Umbilical cord (tissue), 1 donor: ENCODE measurements at regions not wholly inside any gene's neighbourhood (a gene's known extent, or its start where the extent isn't known, plus 50 kb on each side); places are given as distances from the start of the nearest gene placed in this dataset.
A peak's percentile ranks its signal among the peaks of the same experiment; 100 is the strongest.
"Not testable (repeated sequence)": the region's sequence is repeated elsewhere in the genome, so short reads cannot be mapped to it uniquely, and the experiment has no call there.

Source experiments
- DNase-seq: peaks from one replicate; pipeline ENCODE4 v3.0.0-alpha.2; 2015; ENCODE audit warnings: low spot score

DNA sequence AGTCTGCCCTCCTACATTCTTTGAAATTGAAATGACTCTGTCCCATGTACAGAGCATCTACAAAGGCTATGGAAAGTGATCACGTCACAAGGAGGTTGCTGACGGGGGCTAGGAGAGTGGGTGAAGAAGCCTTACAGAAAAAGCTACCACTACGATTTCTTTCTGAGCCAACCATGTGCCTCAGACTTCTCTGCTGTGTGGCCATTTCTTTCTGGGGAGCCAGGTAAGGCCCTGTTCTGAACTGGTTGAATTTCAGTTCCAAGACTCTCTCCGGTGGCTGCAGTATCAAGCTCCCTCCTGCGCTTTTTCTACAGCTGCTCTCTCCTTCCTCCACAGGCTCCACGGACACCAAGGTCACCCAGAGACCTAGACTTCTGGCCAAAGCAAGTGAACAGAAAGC is 112.5 kb upstream of the PRSS1 start:
- DNase-seq, result no peak

DNA sequence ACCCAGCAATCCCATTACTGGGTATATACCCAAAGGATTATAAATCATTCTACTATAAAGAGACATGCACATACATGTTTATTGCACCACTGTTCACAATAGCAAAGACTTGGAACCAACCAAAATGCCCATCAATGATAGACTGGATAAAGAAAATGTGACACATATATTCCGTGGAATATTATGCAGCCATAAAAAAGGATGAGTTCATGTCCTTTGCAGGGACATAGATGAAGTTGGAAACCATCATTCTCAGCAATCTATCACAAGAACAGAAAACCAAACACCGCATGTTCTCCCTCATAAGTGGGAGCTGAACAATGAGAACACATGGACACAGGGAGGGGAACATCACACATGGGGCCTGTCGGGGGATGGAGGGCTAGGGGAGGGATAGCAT is 113.2 kb upstream of the PRSS1 start:
- not testable (repeated sequence) for DNase-seq

DNA sequence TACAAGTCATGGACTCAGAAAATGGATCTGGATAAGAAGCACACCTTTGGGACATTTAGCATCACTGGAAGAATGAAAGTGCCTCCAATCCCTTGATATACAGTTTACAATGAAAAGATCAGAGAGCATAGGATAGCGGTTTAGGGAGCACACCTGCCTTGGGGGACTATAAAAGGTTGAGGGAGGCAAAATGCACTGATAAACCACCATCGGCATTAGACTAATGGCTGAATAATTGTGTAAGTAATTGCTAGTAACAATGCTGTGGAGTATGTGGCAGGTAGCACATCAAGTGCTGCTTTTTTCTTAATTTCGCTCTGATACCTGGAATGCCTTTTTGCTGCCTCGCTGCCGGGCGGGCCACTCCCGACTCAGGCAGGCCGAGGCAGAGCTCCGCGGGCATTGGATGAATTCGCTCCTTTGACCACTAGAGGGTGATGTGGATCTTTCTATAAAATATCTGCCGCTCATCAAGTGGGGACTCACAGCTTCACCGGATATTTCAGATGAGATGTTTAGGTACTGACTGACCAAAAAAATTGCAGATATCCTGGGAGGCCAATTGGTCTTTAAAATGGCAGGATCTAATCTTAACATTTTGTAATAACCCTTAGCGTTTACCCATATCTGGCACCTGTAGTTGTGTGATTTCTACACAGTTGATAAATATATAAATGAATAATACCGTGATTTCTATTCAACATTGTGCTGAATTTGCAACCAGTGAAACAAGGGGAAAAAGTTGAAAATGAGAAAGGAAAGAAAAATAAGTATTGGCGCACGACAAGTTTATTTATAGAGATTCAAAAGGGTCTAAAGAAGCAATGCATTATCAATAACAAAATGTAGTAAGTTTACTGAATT is 116.8 kb upstream of the PRSS1 start:
- DNase-seq, result peak; percentile 65

DNA sequence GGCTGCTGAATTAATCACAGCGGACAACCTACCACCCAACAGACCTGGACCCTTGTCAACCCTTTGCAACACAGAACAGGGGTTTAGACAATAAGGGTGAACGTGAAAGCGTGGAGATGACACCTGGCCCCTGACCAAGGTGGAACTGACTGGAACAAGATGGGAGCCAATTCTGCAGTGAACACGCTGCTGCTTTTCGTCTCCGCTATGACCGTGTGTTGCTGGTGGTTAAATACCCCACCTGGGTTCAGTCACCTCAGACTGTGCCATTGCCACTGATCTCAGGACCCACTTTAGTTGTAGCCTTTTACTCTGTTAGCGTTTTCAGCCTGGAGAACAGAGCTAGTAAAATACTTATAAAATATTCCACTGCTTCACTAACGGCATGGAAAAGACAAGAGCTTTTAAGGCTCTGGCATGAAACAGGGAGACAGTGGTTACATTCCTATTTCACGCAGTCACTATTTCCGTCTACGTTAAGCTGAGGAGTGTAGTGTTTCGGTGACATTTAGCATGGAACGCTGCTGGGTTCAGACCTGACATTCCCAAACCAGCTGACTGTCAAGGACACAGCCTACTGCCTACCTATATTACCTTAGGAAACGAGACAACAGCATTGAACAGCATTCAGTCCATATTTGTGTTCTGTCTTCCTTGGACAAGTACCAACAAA is 119.5 kb upstream of the PRSS1 start:
- peak; percentile 27 for DNase-seq

DNA sequence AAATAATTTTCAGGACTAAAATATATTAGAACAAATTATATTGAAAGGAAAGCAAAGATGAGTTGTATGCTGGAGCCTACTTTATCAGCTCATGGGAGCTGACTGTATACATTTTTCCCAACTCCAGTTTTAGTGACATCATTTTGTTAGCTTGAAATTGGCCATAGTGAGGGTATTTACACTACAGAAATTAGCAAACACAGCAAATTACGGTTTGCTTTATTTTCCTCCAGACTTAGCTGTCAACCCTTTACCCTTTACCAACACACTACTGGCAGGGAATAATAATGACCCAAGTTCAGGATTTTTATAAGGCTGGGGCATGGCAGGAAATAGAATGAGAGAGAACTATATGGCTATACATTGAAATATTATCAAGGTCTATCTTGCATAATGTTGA is 120.3 kb upstream of the PRSS1 start:
- no peak for DNase-seq

DNA sequence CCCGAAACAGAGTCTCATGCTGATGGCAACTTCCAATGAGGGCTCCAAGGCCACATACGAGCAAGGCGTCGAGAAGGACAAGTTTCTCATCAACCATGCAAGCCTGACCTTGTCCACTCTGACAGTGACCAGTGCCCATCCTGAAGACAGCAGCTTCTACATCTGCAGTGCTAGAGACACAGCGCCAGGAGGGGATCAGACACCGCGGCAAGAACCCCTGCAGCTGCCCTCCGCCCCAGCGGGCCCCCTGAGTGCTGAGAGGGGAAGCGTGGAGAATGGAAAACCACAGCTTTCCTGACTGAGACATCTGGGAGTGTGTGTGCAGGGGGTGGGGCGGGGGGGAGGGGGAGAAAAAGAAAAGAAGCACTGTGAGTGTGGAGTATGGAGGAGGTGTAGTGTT is 122.0 kb upstream of the PRSS1 start:
- not testable (repeated sequence) for DNase-seq

DNA sequence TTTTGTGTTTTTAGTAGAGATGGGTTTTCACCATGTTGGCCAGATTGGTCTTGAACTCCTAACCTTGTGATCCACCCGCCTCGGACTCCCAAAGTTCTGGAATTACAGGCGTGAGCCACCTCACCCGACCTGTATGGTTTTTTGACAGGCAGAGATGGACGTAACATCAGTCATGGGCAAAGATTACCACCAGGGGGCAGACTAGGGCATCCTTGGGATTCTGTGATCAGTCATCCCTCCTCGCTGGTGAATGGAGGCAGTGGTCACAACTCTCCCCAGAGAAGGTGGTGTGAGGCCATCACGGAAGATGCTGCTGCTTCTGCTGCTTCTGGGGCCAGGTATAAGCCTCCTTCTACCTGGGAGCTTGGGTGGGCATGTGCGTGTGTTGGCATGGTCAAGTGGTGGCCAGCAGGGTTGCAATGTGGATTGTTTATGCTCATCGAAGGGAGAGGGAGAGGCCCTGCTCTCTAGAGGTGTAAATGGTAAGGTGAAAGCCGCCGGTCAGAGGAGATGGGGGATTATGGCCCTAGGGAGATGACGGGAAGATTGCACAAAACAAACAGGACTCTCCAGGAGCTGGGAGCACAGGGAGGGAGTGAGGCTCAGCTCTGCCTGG is 122.7 kb upstream of the PRSS1 start:
- DNase-seq, result no peak

DNA sequence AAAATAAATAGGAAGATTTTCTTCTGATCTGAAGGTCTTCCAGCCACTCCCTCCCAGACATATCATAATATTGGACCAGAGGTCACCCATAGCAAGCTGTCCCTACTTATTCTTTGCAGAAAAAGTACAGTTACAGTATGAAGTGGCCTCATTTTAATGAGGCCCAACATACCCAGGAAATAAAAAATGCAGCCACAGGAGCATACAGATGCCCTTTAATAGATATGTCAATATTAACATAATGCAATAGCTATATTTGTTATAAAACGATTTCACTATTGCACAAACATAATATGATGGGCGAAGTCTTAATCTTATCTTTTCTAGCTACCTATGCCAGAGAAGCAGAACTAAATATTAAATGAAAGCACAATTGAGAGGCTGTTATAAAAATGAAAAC is 124.1 kb upstream of the PRSS1 start:
- not testable (repeated sequence) for DNase-seq

DNA sequence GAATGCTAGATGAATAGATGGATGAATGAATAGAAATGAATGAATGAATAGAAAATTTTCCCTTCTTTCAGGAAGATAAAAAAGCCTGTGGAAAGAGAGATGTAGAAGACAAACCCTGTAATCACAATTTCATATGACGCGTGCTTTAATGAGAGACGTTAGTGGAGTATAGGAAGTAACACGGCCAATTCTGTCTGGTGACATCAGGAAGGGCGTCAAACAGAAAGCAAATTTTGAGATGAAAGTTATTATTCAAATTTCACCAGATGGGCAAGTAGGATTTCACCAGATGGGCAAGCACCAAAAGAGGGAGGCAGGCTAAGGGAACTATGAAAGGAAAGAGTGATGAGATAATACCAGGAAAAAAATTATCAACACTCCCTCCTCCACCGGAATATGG is 128.9 kb upstream of the PRSS1 start:
- no peak for DNase-seq

DNA sequence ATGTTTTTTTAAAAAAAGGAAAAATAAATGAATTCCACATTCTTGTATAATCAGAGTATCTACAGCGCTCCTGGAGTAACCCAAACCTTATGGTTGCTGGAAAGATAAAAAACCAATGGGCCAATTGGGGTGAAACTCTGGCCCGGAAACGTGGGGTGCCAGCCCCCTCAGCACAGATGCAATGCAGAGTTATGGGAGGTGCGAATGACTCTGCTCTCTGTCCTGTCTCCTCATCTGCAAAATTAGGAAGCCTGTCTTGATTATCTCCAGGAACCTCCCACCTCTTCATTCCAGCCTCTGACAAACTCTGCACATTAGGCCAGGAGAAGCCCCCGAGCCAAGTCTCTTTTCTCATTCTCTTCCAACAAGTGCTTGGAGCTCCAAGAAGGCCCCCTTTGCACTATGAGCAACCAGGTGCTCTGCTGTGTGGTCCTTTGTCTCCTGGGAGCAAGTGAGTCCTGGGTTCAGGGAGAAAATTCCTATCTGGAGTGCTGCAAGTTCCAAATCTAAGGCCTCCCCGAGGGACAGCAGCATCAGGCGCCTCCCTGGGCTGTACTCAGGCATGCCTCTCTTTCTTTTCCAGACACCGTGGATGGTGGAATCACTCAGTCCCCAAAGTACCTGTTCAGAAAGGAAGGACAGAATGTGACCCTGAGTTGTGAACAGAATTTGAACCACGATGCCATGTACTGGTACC is 130.5 kb upstream of the PRSS1 start:
- DNase-seq, result no peak

DNA sequence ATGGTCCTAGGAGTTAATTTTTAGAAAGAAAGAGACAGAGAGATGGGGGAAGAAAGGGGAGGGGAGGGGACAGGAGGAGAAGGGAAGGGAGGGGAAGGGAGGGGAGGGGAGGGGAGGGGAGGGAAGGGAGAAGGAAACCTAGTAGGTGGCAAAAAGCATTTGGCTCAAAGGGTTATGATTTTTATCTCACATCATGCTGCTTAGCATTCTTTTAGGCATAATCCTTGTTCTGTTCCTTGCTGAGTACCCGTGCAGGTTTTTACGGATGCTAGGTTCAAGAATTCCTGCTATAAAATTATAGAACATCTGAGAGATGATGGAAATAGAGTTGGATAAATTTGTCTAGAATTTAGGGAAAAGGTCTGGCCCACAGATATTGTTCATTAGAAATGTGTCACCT is 132.4 kb upstream of the PRSS1 start:
- DNase-seq, result no peak

DNA sequence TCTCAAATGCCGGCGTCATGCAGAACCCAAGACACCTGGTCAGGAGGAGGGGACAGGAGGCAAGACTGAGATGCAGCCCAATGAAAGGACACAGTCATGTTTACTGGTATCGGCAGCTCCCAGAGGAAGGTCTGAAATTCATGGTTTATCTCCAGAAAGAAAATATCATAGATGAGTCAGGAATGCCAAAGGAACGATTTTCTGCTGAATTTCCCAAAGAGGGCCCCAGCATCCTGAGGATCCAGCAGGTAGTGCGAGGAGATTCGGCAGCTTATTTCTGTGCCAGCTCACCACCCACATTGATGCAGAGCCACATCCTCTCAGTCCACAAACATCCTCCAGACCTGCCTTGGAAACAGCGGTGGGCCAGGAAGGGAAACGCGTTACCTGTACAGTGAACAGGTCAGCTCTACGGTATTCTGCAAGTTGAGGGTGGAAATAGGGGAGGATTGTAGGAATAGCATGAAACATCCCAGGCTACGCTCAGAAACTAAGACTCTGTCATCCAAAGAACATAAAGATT is 133.1 kb upstream of the PRSS1 start:
- DNase-seq, result no peak

DNA sequence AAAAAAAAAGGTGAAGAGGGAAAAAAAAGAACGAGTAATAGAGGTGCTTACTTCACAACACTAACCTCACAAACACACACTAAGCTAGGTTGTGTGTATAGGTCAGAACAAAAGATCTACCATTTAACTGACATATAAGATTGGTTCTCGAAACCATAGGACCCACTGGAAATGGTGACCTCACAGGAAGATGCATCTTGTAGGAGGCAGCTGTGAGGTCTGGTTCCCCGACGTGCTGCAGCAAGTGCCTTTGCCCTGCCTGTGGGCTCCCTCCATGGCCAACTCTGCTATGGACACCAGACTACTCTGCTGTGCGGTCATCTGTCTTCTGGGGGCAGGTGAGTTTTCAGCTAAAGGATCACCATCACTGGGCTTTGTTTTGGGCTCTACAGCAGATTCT is 133.8 kb upstream of the PRSS1 start:
- no peak for DNase-seq

DNA sequence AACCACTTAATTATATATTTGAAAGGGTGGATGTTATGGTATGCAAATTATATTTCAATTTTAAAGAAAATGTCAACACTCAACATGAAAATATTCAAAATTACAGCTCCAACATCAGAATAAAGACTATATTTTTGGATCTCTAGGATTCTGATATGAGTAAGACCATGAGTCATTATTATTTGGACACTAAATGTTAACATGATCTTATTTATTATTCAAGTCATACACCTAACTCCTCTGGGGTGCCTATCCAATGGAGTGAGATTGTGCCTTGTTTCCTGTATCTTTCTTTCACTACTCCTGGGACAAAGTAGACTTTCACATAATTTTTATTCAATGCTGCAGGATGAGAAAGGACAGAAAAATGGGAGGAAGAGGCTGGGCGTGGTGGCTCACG is 135.2 kb upstream of the PRSS1 start:
- no peak for DNase-seq

DNA sequence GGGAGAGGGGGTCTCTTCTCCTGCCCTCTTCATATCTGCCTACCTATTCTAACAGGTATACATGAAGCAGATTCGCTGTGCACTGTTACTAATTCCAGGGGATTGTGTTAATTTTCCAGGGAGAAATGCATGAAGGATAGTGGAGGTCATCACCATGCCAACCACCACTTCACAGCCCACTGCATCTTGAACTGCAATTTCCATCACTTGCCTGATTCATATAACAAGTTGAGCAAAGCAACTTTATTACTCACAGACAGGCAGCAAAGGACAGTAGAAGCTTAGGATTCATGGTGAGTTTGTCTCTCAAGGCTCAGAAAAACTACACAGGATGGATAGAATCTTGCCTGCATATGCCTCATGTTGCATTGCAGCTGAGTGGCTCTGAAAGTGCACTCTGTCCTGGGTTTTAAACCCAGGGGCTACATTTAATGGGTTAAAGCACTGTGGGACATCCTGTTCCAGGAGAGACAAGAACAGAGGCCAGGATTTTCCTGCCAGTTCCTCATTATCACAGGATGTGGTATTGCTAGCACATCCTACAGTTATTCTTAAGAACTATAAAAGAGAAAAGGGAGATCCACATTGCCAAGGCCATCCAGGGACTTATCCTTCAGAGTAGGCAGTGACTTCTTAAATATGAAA is 136.9 kb upstream of the PRSS1 start:
- no peak for DNase-seq

DNA sequence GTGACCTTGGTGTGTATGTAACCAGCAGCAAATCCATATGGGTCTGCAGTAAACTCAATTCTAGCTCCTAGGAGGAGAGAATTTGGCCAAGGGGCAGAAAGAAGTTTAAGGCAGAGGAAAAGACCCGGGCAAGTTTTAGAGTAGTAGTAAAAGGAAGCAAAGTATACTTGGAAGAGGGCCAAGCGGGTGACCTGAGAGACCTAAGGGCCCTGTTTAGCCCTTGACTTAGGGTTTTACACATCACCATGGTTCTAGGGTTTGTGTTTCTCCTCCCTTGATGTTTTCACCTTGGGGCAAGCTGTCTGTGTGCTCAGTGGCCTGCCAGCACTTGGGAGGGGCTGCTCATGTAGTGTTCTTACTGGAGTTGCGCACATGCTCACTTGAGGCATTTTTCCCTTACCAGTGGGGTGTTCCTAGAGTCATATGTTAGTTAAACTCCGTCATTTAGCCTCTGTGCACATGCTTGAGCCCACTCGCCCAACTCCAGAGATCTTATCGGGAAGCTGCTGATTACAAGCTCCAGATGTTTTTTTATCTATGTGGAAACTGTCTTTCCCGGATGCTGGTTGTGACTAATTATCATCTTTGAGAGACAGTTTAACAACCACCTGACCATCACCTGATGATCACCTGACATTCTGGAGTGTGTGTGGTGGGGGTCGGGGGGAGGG is 137.6 kb upstream of the PRSS1 start:
- DNase-seq, result no peak

DNA sequence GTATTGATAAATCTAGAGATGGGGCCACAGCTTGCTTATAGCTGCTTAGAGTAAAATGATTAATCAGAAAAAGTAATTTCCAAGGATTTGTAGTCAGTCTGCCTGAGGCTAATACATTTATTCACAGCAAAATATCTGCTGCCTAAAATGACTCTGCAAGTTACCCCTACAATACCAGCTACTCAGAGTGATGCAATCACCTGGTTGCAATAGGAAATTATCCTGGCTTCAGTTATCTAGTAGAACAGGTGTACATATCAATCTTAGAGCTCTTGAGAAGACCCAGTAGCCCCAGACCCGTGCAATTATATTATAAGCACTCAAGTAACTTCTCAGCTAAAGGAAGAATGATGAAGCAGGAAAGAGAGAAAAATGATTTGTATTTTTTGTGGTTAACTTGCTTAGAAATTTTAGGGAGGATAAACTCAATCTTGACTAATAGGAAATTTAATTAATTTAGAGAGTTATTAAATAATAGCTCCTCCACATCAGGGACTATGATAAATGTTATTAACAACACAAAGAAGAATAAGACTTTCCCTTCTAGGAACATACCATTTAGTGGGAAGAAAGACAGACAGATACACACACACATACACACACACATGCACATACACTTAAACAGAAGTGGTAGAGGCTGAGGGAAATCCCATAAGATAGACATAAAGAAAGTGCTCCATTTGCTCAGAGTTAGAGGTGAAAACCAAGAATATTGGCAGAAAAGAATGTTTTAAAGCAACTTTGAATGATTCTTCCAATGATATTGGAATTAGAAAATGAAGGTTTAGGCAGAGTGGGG is 140.4 kb upstream of the PRSS1 start:
- no peak for DNase-seq

DNA sequence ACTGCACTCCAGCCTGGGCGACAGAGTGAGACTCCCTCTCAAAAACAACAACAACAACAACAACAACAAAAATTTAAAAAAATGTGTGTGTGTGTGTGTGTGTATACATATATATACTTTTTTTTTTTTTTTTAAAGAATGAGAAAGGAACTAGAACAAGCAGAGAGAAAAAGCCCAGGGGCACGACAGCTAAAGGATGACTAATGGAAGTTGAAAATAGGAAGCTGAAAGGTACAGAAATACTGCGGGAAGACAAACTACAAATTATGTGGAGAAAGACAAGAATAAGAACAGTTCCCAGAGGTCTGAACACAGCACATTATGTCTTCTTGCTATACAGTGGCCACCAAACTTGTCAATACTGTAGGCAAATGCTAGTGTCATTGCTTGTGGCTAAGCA is 141.9 kb upstream of the PRSS1 start:
- no peak for DNase-seq

DNA sequence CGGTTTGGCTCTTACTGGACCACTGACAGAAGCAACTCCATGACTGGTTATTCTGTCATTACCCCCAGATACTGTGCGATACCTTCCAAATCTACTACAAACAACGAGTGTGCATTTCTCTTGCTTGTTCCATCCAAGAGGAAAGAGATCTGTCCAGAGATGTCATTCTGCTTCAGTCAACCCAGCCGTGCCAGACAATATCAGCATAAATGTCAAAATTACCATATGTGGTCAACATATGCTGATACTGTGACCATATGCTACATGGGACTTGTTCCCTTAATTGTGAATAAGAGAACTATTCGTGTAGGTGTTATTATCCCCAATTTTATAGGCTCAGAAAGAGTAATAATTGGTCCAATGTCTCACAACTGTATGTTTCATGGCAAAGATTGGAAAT is 143.2 kb upstream of the PRSS1 start:
- no peak for DNase-seq

DNA sequence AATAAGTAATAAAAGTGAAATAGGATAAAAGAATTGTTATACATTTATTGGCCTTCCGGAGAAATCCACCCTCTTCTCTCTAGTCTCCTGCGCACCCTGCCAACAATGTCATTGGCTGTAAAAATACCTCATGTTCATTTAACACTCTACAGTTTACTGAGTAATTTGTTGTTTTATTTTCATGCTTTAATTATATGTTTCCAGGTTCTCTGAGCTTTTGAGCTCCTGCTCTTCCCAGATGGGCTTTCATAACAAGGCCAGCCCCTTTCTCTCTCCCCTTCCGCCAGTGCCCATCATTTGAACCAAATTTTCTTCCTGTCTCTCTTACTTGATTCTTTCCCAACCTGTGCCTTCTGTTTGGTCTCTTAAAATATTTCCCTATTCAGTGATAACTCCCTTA is 144.6 kb upstream of the PRSS1 start:
- no peak for DNase-seq
